HG03469 (cell line): ENCODE measurements at regions not wholly inside any gene's neighbourhood (a gene's known extent, or its start where the extent isn't known, plus 50 kb on each side); places are given as distances from the start of the nearest gene placed in this dataset.
"Not testable (repeated sequence)": the region's sequence is repeated elsewhere in the genome, so short reads cannot be mapped to it uniquely, and the experiment has no call there.

Experiments
- ATAC-seq: cut with Tn5 transposase; IDR thresholded peaks from one replicate; pipeline ENCODE4 v1.9.1; 2021; ENCODE audit warnings: mild to moderate bottlenecking, moderate library complexity, moderate number of reproducible peaks; ENCODE audit not compliant: unreplicated experiment

DNA sequence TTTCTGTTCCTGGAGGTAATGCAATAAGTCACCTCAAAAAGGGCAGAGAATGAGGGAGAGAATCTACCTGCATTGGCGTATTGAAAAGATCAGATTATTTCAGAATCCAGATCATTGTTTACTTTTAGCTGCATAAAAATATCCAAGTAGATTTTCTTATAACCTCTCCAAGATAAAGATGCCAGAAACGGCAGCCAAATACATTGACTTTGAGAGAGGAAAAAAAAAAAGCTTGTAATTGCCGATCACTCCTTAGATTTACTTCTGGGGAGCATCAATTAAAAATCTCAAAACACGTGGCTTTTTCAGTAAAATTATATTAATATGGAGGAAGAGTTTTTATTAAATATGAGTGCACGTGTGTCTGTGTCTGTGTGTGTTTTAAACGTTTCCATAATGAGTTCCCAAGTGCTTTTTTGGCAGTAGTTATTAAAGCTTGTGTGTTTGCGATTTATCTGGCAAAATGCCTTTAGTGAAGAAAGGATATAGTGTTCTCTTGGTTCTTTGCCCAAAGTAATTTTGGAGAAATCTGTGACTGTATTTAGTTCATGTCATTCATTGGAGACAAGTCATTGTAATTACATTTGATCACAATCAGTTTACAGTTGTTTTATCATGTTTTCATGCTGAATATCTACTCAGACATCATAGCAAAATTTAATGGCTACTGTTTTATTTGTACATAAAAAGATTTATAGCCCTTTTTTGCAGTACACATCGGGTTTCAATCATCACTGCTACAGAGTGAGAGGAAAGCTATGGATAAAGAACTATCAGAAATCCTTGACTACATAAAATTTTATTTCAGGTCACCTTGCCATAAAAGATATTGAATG lies 176.1 kb downstream of the TM9SF2 start:
- ATAC-seq: no peak

DNA sequence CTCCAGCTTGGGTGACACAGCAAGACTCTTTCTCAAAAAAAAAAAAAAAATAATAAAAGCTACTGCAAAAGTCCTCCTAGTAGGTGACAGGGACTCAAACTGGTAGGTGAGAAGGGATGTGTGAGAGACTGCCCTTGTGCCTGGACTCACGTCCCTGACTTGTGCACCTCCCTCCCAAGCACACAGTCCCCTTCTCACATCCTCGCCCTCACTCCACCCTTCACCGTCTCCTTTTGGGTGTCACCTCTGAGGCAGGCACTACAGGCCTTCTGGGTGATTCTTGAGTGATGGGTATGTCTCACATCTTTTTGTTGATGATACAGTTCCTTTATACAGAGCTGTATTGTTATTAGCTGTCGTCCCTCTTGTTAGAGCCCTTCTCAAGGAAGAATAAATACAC lies 170.5 kb downstream of the TM9SF2 start:
- no peak for ATAC-seq

DNA sequence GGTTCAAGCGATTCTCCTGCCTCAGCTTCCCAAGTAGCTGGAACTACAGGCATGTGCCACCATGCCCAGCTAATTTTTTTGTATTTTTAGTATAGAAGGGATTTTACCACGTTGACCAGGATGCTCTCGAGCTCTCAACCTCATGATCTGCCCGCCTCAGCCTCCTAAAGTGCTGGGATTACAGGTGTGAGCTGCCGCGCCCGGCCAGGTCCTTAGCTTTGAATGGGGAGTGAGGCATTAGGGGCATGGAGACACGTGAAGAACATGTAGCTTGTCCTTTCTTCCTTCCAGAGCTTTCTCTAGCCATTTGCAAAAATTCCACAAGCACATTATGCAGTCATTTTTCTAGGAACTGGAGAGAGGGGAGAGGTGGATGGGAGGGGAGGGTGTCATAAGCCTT lies 167.8 kb downstream of the TM9SF2 start:
- ATAC-seq: not testable (repeated sequence)

DNA sequence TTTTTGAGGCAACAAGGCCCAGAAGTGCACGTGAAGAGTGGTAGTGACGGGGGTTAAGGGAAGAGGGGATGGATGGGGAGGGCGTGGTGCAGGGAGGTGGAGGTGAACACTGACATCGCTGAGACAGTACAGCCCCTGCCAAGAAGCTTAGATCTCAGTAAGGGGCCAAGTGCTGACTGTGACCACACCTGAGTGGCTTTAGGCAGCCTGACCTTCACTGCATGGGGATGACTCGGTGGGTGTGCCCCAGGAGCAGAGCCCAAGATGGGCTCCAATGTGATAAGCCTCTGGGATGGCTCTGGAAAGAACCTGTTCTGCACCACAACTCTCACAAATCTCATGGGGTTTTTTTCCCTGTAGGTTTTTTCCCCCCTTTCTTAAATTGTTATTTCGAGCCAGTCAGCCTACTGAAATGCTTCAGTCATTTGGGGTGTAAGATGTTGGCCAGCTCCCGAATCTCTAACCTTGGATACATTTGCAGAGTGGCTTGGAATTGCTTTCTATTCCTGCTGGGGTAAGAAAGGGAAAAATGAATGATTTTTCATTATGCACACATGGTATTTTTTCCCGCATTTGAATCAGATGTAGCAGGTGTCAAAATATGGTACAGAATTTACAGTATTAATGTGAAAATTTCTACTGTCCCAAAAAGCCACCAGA lies 165.0 kb downstream of the TM9SF2 start:
- no peak for ATAC-seq

DNA sequence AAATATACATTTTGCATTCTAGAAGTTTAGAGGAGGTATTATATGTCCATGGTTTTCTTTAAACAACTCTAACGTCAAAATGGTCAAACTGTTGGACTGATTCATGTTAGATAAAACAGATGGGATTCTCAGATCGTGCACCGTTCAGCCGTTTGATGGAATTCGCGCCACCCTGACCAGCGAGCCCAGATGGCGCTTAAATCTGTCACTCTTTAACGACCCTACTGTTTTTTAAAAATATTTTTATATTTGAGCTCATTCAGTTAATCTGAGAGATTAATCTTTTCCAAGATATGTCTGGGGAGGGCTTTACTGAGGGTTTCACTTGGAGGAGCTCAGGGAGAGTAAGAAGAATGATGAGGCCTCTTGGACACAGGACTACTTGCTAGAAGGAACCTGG lies 164.4 kb downstream of the TM9SF2 start:
- ATAC-seq: no peak

DNA sequence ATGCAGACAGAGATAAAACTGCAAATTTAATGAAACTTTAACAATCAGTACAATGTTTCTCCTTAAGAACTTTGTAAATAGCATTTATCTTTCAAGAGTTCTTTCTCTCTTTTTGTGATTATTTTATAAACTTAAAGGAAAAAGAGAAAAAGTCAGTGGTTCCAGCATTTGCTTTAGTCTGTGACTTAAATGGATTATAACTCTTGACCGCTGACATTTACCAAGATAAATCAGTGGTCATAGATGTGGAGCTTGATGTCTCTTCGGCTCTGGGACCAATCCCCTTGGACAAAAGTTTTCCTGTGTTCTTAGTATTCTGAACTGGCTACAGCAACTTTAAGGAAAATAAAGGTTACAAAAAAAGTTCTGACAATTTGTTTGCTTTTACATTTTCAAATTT lies 162.6 kb downstream of the TM9SF2 start:
- no peak for ATAC-seq

DNA sequence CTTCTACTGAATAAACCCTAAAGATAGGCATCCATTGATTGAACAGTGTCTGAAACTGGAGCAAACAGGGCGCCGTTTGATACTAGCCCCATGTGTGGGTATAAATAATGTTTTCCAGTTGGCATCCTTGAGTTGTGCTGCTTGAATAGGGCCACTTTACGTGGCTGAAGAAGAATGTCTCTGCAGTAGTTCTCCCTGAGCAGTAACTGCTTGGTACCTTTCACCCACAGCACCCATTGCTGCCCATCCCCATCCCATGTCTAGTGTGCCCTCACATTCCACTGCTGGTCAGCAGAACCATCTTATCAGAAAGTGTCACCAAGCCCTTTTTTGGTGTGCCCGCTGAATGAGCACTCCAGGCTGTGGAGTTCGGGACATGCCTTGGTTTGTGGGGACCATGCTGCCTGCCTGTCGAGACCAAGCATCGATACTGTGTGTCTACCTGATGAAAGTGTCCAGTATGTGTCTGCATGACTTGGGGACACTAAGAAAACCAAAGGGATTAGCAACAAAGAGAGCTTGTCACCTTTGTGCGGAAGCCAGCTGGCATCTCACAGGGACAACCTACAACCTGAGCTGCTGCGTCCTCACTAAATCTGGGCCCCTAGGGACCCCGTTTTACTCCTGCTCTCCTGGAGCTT lies 162.0 kb downstream of the TM9SF2 start:
- ATAC-seq: no peak

DNA sequence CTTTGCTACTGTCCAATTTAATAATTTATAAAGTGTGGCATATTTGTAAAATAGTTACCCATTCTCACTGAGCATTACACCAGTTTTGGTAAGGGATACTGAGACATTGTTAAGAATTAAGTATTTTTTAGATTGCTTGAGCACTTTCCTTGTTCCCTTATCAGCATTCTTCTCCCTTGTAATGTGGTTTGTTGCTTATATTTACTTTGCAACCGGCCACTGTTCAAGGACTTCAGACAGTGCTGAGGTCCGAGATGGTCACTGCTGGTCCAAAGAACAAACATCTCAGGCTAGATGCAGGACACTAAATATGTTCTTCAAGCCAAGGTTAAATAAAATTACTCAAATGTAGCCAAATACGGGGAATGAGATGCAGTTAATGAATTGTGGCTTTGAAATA lies 161.4 kb downstream of the TM9SF2 start:
- no peak for ATAC-seq

DNA sequence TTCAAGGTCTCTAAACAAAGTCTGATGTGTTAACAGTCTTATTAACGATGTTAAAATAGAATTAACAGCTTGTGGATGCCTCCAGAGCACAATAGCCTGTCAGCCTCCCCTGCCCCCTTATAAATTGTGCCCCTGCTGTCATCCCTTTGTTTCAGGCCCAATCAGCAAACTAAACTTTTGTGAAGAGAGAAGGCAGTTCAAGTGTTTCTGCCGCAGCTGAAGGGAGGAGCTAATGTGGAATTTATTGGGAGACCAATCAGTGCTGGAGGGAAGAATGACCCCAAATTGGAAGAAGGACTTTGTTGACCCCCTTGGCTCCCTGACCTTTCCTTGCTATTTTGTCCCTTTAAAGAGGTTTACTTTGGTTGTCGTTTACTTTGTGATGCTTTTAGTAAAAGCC lies 160.5 kb downstream of the TM9SF2 start:
- no peak for ATAC-seq

DNA sequence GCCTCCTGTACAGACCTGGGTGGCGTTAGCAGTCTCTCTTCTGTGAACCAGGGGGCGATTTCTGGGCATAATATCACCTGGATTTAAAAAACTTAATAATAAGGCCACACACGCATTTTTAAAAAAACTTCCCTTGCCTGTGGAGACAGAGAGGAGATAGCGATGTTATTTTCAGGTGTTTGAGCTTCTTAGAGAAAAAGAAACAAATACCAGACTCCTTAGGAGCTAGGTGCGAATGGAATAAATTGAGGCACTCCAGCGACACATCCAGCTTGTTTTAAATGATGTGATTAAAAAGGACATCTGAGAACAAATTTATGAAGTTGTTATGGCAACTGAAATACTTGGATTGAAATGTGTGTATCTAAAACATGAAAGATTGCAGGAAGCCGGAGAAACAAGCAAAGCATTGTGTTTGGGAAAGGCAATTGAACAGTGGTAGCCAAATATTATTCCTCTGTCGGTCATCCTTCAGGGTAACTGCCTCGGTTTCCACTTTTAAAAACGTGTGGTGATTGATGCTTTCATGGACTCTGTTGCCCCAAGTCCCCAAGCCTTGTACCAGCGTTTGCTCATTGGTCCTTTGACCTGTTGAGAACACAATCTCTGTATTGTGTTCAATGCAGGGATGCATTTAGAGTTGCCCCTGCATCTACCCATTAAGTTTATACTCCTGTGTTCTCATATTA lies 158.7 kb downstream of the TM9SF2 start:
- ATAC-seq: no peak

DNA sequence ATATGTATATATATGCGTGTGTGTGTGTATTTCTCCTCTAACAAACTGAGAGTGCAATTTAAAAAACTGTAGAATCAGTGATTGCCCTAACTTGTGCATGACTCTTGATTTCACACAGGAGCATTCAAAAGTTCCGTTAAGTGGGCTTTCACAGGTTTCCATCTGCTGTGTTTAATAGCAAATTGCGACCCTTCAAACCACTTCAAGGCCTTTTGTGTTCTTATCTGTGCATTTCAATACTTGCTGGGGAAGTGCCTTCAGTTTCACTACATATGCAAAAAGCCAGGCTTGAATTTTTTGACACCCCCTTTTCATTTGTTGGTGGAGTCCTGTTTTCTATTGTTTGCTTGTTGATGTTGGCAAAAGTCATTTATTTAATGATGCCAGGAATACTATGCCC lies 158.0 kb downstream of the TM9SF2 start:
- no peak for ATAC-seq

DNA sequence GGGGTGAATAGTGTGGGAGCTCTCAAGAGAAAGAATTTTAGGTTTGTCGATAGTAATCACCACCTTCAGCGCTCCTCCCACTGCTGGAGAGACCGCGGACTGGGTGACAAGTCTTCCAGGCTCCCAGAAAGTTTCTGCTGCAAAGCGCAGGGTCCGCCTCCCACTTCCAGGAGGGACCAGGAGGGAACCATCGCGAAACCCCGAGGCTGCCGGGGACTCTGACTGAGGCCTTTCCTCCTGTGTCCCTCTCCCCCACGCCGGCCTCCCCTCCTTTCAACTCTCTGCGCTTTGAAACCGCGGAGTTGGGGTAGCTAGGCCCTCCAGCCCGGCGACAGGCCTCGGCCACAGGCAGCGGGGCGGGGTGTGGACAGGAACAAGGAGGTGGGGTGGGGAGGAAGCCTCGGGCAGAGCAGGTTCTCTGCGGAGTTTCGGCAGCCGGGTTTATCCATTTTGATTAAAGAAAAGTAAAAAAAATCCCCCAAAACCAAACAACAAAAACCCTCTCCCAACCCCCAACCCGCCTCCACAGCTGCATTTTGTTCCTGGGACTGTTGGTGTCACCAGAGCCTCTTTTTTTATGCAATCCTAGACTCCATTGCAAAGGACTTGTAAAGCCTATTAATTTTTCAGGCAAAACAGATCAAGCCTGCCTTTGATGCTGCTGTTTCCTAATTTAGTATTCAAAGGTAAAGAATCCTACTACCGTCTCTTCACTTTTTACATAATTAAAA lies 157.2 kb downstream of the TM9SF2 start:
- no peak for ATAC-seq

DNA sequence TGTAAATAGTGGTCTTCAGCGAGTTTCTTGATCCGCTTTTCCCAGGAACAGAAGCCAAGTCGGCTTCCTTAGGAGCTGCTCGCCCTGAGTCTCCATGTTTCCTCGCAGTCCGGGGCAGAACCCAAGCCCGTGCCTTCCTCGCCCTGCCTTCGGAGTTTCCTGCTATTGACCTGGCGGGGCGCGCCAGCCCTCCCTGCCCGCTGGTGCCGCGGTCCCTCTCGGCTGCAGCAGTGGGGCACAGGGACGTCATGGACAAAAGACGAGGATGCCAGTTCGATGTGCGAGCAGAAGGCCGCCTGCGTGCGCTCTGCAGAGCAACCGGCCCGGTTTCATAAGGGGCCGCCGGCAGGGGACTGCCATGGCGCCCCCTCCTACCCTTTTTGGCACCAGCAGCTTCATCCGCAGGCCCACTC lies 156.6 kb downstream of the TM9SF2 start:
- ATAC-seq: no peak

DNA sequence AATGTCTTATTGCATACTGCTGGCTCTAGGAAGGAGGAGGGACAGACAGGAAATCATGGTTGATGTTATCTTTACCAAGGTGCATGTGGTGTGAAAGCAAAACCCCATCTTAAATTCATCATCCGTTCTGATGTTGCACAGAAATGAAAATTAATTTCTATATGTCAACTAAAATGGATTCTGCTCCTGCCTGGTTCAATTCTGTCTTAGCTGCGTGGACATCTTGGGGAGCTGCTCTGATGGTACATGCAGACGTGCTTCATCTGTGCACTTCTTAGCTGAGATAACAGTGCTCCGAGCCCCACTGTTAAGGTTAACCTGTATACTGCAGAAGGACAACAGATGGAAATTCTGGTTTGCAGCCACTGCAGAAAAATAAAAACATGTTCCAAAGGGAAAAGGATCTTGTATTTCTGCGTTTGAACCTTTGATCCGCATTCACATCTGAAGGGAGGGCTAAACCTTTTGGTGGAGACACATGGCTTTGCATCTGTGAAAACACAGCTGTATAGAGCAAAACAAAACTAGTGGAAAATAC lies 155.6 kb downstream of the TM9SF2 start:
- no peak for ATAC-seq

DNA sequence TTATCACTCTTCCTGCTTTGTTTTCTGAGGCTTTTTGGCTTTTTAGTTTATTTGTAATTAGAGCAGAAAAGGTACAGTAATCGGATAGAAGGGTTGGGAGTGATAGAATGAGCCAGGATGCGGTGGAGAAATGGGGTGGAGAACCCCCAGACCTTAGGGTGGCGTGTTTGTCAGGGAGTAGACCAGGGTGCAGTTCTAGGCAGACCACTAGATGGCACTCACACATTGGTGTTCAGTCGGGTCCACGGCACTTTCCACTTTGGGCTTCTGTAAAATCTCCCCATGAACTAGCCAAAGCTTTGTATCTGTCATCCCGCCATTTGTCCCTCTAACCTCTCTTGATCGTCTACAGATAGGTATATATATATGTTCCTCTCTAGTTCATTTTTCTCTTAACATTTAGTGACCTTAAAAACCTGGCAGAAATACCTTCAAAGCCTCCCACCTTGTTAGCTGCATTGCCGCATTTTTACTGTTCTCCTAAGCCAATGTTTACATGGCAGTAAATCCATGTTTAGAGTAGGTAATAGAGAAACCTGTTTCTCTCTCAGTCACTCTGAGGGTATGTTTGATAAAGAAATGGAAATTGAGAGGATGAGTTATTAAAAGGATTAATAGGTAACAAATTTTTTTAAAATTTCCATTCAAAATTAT lies 154.9 kb downstream of the TM9SF2 start:
- peak; percentile 37 for ATAC-seq

DNA sequence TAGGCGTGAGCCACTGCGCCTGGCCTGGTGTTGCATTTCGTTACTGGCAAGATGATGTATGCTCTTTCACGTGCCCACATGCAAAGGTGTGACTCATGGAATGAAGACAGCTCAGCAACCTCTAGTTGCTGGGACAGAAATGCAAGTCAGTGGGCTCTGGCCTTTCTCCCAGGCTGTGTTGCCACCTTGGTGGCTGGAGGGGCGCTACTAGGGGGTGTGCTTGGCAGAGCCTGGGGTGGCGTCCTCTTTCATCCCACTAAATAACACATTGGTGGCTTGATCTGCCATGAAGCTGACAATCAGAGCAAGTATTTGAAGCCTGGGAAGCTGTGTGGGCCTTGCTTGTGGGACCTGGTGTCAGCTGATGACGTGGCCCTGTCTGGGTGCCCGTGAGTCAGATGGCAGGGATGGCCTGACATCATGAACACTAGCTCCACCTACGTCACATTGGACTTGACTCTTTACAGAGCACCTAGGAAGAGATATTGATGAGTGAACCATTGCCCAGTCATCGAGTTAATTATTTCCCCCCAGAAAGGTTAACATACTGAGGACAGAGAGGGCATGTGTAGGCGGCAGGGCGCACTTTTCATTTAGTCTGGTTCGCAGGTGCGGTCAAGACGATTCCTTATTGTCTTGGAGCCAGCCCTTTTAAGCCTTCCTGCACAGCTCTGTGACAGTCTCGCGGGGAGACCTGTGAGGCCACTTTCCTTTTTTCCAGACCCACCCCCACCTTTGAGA lies 154.2 kb downstream of the TM9SF2 start:
- no peak for ATAC-seq

DNA sequence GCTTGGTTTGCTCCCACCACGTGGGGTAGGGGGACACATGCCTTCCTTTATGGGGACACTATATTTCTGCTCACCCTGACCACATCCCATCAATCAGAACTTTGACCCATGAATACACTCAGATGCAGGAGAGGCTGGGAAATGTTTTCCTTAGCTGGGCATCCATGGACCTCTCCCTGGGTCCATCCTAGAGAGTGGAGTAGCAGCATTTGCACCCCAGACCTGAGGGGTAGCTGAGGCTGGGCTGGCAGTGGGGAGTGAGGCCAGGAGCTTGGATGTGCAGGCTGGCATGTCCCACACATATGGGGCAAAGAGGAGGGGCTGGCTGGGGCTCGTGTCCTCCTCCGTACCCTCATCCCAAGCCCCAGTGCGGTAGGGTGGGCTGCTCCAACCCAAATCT lies 152.8 kb downstream of the TM9SF2 start:
- ATAC-seq: no peak

DNA sequence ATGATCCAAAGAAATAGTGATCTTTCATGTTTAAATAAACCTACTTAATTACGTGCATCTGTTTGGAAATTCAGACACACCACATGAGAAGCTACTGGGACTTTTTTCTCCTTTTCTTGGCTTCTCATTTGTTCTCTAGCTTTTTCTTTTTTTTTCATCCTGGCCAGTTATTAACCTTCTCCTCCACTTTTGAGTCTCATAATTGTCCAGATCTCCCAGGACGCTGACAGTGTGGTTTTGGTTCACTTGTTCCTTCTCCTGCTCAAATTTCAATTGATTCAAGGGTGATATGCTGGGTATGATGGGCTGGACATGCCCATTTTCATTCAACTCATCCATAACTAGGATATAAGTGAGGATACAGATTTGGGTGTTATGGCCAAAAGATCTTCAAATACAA lies 152.3 kb downstream of the TM9SF2 start:
- ATAC-seq: no peak

DNA sequence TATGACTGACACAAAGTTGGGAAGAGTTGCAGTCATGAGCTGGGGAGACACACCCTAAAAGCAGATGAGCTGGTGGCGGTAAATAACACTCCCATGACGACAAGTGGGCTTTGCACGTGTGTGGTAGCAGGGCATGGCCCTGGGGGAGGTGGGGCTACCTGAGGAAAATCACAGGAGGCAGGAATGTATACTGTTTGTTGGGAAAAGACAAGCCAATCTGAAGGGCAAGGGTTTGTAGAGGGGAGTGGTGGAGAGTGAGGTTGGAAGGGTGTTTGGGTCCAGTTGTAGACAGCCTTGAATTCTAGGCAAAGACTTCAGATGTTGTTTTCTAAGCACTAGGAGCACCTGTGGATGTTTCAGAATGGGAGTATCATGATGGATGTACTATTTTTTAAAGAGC lies 151.6 kb downstream of the TM9SF2 start:
- no peak for ATAC-seq
